Fibroblast of villous mesenchyme (primary cell): ENCODE measurements at regions not wholly inside any gene's neighbourhood (a gene's known extent, or its start where the extent isn't known, plus 50 kb on each side); places are given as distances from the start of the nearest gene placed in this dataset.
A peak's percentile ranks its signal among the peaks of the same experiment; 100 is the strongest.

Experiments
- DNase-seq: peaks from one replicate; pipeline ENCODE4 v3.0.0-alpha.2; 2010; ENCODE audit warnings: low read depth
- H3K4me3 ChIP-seq: 2 replicates; pipeline ENCODE4 v1.5.1; 2011; ENCODE audit warnings: low read depth, mild to moderate bottlenecking, low read length
- TF ChIP-seq, protein P1 (sequence below): IDR thresholded peaks from 2 replicates; pipeline ENCODE4 v1.5.1; 2012; ENCODE audit warnings: low read depth, mild to moderate bottlenecking, low read length; ENCODE audit not compliant: insufficient read depth

DNA sequence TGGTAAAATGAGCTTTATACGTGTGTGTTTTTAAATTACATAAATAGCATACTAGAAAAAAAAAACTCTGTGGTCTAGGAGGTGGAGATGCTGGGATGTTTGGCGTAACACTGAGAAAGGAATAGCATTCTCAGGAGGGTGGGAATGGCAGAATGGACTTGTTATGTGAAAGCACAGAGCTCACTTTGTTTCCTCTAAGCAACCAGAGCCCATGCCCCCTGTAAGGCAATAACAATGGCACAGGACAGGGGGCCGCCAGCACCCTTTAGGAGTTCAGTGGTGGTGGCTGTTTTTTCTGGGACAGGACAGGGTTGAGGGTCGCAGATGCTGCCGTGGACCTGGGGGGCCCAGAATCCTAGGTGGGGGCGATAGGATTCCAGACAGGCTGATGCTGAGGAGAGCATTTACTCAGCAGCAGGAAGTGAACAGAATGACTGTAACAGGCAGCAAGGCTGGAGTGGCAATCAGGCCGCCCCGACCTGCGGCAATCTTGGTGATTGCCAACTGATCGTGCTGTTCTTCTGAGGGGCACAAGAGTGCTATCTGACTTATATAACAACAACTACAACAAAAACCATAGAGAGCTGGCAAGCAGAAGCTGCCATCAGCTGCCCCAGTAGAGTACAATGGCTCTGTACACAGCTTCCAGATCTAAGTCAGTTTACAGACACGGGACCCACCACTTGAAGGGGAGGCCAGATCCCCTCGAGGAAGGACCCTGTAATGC, 160.4 kb downstream of the UACA start:
- TF ChIP-seq, protein P1, sequence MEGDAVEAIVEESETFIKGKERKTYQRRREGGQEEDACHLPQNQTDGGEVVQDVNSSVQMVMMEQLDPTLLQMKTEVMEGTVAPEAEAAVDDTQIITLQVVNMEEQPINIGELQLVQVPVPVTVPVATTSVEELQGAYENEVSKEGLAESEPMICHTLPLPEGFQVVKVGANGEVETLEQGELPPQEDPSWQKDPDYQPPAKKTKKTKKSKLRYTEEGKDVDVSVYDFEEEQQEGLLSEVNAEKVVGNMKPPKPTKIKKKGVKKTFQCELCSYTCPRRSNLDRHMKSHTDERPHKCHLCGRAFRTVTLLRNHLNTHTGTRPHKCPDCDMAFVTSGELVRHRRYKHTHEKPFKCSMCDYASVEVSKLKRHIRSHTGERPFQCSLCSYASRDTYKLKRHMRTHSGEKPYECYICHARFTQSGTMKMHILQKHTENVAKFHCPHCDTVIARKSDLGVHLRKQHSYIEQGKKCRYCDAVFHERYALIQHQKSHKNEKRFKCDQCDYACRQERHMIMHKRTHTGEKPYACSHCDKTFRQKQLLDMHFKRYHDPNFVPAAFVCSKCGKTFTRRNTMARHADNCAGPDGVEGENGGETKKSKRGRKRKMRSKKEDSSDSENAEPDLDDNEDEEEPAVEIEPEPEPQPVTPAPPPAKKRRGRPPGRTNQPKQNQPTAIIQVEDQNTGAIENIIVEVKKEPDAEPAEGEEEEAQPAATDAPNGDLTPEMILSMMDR = no peak
- no peak overlapping the region for H3K4me3 ChIP-seq
- no peak for DNase-seq

DNA sequence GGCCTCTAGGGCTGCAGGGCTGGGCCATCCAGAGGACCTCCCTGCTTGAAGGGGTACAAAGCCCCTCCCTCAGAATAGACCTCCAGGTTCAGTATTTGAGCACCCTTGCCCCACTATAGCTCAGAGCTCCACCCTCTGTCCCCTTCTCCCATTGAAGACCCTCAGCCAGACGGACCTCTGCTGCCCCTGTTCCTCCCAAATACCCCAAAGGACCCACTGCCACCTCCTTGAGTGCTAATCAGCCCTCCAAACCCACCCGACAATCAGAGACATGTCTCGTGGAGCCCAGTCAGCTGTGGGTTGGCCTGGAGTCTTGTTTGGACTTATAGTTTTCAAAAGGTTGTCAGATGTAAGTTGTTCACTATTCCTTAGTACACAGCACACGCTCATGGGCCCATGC, 161.1 kb downstream of the UACA start:
- no peak for DNase-seq
- TF ChIP-seq, protein P1 = no peak
- H3K4me3 ChIP-seq = no peak overlapping the region

DNA sequence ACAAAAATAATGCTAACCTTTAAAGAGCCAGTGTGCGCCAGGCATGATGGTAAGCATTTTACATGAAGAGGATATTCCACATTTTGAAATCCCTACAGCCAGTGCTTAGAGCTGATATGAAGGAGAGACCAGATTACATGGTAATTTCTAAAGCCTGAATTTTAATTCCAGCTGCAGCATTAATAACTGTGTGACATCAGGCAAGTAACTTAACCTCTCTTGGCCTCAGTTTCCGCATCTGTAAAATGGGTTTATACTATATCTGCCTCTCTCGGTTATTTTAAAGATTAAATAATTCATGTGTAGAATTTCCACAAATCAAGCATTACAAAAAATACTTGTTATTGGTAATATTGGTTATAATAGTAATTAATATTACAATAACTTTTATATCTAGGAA, 165.4 kb downstream of the UACA start:
- TF ChIP-seq, protein P1 = no peak
- DNase-seq = no peak
- no peak overlapping the region for H3K4me3 ChIP-seq

DNA sequence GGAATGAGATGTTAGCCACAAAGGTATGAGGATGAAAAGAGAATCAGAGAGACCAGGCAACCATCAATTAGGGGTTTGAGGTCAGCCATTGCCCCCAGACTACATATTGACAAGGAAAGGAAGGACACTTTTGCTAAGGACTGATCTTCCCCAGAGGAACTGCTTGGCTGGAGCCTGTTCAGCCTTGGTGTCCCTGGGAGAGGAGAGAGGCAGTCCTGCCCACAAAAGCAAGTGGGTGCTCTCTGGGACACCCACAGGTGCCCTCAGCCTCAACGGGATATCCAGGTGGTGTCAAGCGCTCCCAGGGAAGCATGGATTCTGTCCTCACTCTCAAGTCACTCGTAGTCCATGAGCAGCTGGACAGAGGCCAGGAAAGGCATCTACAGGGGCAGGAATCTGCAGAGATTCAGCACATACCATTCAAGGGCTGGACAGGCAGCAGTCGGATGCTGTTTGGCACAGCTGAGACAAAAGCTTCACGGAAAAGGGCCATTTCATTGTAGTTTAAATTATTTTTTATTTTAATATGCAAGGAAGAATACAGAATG, 166.2 kb downstream of the UACA start:
- DNase-seq = no peak

DNA sequence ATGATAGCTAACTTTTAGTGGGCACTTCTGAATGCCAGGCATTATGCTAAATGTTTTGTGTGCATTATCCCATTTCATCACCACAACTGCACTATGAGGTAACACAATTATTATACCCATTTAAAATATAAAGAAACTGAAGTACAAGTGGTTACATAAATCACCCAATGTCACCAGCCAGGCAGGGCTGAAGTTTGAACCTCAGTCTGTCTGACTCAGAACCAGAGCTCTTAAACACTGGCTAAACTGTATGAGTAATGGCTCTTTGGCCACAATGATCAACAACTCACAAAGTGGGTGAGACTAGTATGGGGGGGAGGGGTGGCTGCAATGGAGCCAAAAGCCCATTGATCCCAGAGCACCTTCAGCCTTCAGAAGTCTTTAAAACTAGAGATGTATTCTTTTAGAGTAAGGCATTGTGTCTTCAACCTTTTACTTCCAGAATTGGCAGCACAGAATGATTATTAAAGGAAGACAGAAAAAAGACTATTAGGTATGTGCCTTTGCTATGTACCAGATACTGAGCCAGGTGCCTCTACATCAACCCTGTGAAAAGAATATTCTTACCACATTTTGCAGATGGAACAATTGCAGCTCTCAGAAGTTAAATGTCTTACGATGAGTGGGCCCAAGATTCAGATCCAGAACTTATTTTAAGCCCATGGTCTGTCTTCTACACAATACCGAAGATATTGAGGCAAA, 166.9 kb downstream of the UACA start:
- no peak overlapping the region for H3K4me3 ChIP-seq
- TF ChIP-seq, protein P1 = no peak
- DNase-seq = peak; percentile 74

More for the DNA sequence above, 166.2 kb downstream of the UACA start:
- no peak overlapping the region for H3K4me3 ChIP-seq
- TF ChIP-seq, protein P1 = no peak

DNA sequence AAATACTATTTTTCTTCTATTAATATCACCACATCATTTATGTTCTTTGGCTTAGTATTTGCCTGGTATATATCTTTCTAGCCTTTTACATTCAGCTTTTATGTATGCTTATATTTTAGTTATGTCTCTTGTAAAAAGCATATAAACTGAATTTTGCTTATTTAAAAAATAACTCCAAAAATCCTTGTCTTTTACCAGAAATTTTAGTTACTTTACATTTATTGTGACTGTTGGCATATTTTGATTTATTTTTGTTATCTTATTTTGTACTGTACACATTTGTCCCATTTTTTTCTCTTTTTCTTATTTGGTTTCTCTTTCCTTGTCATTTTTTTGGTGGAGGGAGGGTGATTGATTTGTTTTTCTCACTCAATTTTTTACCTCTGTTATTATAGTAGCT, 169.6 kb downstream of the UACA start:
- TF ChIP-seq, protein P1 = no peak
- no peak overlapping the region for H3K4me3 ChIP-seq
- no peak for DNase-seq
